ENCODE measurements at regions not wholly inside any gene's neighbourhood (a gene's known extent, or its start where the extent isn't known, plus 50 kb on each side); places are given as distances from the start of the nearest gene placed in this dataset.
"Not testable (repeated sequence)": the region's sequence is repeated elsewhere in the genome, so short reads cannot be mapped to it uniquely, and the experiment has no call there.

DNA sequence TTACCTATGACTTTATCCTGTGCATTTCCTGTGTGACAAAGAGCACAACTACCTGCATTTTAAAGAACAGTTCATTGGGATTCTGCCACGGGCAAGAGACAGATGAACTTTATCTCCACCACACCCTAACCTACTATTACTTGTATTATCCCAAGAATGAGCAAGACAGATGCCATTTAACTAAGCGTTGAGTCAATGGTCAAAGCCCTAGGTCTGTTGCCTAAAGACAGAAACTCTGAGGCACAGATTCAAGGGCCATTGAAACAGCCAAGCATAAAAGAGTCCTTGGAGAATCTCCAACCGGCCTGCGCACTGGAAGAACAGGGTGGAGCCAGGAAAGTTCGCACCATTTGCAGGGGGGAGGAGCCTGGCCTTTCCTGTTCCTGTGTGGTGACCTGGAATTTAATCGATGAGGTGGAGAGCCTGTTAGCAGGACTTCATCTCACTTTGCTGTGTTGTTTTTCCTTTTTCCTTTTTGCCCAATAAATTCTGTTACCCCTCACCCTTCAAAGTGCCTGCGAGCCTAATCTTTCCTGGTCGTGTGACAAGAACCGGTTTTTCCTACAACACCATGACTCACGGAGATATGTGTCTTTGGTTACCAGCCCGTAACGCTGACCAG lies 146.4 kb upstream of the DIAPH2 start:
- ATAC-seq (replicated peaks in 1 of 4): no peak
- H3K27ac ChIP-seq (ENCODE audit: low read length): no peak overlapping the region
- H3K36me3 ChIP-seq (ENCODE audit: control insufficient read depth in 2 of 2, extremely low read depth in 1 of 2, insufficient read depth in 1 of 2, low read length in 1 of 2): no peaks in the 10 kb centered on the region
- no peak overlapping the region for H3K27ac Mint-ChIP-seq
- DNase-seq: no peak
- H3K4me3 ChIP-seq (ENCODE audit: control insufficient read depth in 1 of 2, extremely low read depth in 1 of 2, low read length in 1 of 2): no peak overlapping the region
- CTCF ChIA-PET: no interaction called here
- peaks cover 0 to 18% of the 10 kb centered on the region in 2 donors for H3K27me3 Mint-ChIP-seq
- no CpG with 5 or more reads among the region's 12 CpGs for WGBS (ENCODE audit: insufficient coverage)
- no peaks in the 10 kb centered on the region for H3K4me1 Mint-ChIP-seq
- H3K4me1 ChIP-seq (ENCODE audit: control insufficient read depth in 1 of 2, extremely low read depth in 1 of 2, insufficient read depth in 2 of 2, low read length in 2 of 2): no peaks in the 10 kb centered on the region
- H3K9me3 Mint-ChIP-seq: peaks cover 0 to 3% (median 0%) of the 10 kb centered on the region in 3 donors
- H3K36me3 Mint-ChIP-seq: no peaks in the 10 kb centered on the region
- POLR2A ChIA-PET: interaction anchor here in 1 of 2 donors (0.6 kb wide), 1 partner anchor 1781 kb away, joined by 4 read pairs; no protein-coding TSS in a partner anchor
- H3K9me3 ChIP-seq: no peaks in the 10 kb centered on the region
- H3K4me3 Mint-ChIP-seq: no peak overlapping the region
- no peaks in the 10 kb centered on the region for H3K27me3 ChIP-seq (replicated peaks in 1 of 2; ENCODE audit: control insufficient read depth in 2 of 2, extremely low read depth in 1 of 2, insufficient read depth in 2 of 2, low read length in 1 of 2)

GRCh38 chrX:96540111-96540631 lies 144.5 kb upstream of the DIAPH2 start:
- no CpG with 5 or more reads among the region's 2 CpGs for WGBS (ENCODE audit: insufficient coverage)
- Histone ChIP-seq H3K27ac (ENCODE audit: low read length) (no peak overlapping the region), H3K9me3 (no peaks in the 10 kb centered on the region), H3K4me3 (ENCODE audit: control insufficient read depth in 1 of 2, extremely low read depth in 1 of 2, low read length in 1 of 2) (no peak overlapping the region), H3K27me3 (replicated peaks in 1 of 2; ENCODE audit: control insufficient read depth in 2 of 2, extremely low read depth in 1 of 2, insufficient read depth in 2 of 2, low read length in 1 of 2) (no peaks in the 10 kb centered on the region), H3K4me1 (ENCODE audit: control insufficient read depth in 1 of 2, extremely low read depth in 1 of 2, insufficient read depth in 2 of 2, low read length in 2 of 2) (no peaks in the 10 kb centered on the region), H3K36me3 (ENCODE audit: control insufficient read depth in 2 of 2, extremely low read depth in 1 of 2, insufficient read depth in 1 of 2, low read length in 1 of 2) (no peaks in the 10 kb centered on the region)
- ATAC-seq (replicated peaks in 1 of 4) (no peak), DNase-seq (no peak)
- H3K36me3 Mint-ChIP-seq: no peaks in the 10 kb centered on the region
- POLR2A ChIA-PET: no interaction called here
- no peak overlapping the region for H3K4me3 Mint-ChIP-seq
- H3K27ac Mint-ChIP-seq: no peak overlapping the region
- CTCF ChIA-PET: no interaction called here
- H3K9me3 Mint-ChIP-seq: no peaks in the 10 kb centered on the region
- no peaks in the 10 kb centered on the region for H3K4me1 Mint-ChIP-seq
- H3K27me3 Mint-ChIP-seq: peaks cover 2 to 13% of the 10 kb centered on the region in 2 donors

- H3K4me3 ChIP-seq (ENCODE audit: control insufficient read depth in 1 of 2, extremely low read depth in 1 of 2, low read length in 1 of 2); H3K9me3 ChIP-seq; H3K9me3 Mint-ChIP-seq; ATAC-seq (replicated peaks in 1 of 4); H3K4me1 ChIP-seq (ENCODE audit: control insufficient read depth in 1 of 2, extremely low read depth in 1 of 2, insufficient read depth in 2 of 2, low read length in 2 of 2); H3K27ac ChIP-seq (ENCODE audit: low read length); H3K27ac Mint-ChIP-seq; CTCF ChIA-PET; H3K36me3 ChIP-seq (ENCODE audit: control insufficient read depth in 2 of 2, extremely low read depth in 1 of 2, insufficient read depth in 1 of 2, low read length in 1 of 2); H3K27me3 ChIP-seq (replicated peaks in 1 of 2; ENCODE audit: control insufficient read depth in 2 of 2, extremely low read depth in 1 of 2, insufficient read depth in 2 of 2, low read length in 1 of 2); H3K36me3 Mint-ChIP-seq; H3K4me1 Mint-ChIP-seq; POLR2A ChIA-PET; H3K4me3 Mint-ChIP-seq; DNase-seq: not testable (repeated sequence)
- 78% methylated on average over 2 of the region's 7 CpGs for WGBS (ENCODE audit: insufficient coverage)
- peaks cover 5 to 21% of the 10 kb centered on the region in 2 donors for H3K27me3 Mint-ChIP-seq
Observed at GRCh38 chrX:96546281-96546680, 138.4 kb upstream of the DIAPH2 start.

DNA sequence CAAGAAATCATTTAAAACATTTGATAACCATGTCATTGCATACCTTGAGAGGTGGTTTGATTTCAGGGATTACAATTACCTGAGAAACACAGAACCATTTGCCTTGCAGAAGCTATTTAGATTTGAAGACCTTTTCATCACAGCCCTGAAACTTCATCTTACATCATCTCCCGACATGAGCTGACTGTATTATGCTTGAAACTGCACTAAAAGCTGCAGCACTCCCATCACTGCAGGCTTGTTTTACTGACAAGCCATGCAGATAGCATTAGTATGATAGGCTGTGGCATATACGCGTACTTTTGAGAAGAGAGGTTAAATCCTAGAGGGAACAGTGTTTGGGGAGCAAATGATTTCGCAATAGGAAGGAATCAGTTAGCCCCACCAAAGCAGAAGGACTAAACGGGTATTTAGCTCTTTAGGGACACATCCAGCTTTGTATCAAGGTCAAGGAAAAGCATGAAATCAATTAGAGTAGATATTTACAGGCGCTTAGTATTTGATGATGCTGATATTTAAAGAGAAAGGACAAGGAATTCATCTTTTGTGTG lies 133.2 kb upstream of the DIAPH2 start:
- Mint-ChIP-seq H3K4me1 (no peaks in the 10 kb centered on the region), H3K36me3 (no peaks in the 10 kb centered on the region), H3K27me3 (peaks cover 3 to 12% of the 10 kb centered on the region in 2 donors), H3K9me3 (no peaks in the 10 kb centered on the region), H3K4me3 (no peak overlapping the region), H3K27ac (no peak overlapping the region)
- DNase-seq: no peak
- no peak overlapping the region for H3K4me3 ChIP-seq (ENCODE audit: control insufficient read depth in 1 of 2, extremely low read depth in 1 of 2, low read length in 1 of 2)
- ChIA-PET POLR2A (no interaction called here), CTCF (no interaction called here)
- H3K36me3 ChIP-seq (ENCODE audit: control insufficient read depth in 2 of 2, extremely low read depth in 1 of 2, insufficient read depth in 1 of 2, low read length in 1 of 2): no peaks in the 10 kb centered on the region
- H3K9me3 ChIP-seq: no peaks in the 10 kb centered on the region
- 100% methylated on average over 2 of the region's 6 CpGs for WGBS (ENCODE audit: insufficient coverage)
- no peaks in the 10 kb centered on the region for H3K27me3 ChIP-seq (replicated peaks in 1 of 2; ENCODE audit: control insufficient read depth in 2 of 2, extremely low read depth in 1 of 2, insufficient read depth in 2 of 2, low read length in 1 of 2)
- no peak overlapping the region for H3K27ac ChIP-seq (ENCODE audit: low read length)
- H3K4me1 ChIP-seq (ENCODE audit: control insufficient read depth in 1 of 2, extremely low read depth in 1 of 2, insufficient read depth in 2 of 2, low read length in 2 of 2): no peaks in the 10 kb centered on the region
- ATAC-seq (replicated peaks in 1 of 4): no peak

GRCh38 chrX:96556886-96557285 lies 127.8 kb upstream of the DIAPH2 start:
- Mint-ChIP-seq H3K4me3 (no peak overlapping the region), H3K4me1 (no peaks in the 10 kb centered on the region), H3K9me3 (no peaks in the 10 kb centered on the region), H3K27ac (no peak overlapping the region), H3K36me3 (no peaks in the 10 kb centered on the region), H3K27me3 (peaks cover 0 to 4% of the 10 kb centered on the region in 2 donors)
- no peaks in the 10 kb centered on the region for H3K27me3 ChIP-seq (replicated peaks in 1 of 2; ENCODE audit: control insufficient read depth in 2 of 2, extremely low read depth in 1 of 2, insufficient read depth in 2 of 2, low read length in 1 of 2)
- no peaks in the 10 kb centered on the region for H3K4me1 ChIP-seq (ENCODE audit: control insufficient read depth in 1 of 2, extremely low read depth in 1 of 2, insufficient read depth in 2 of 2, low read length in 2 of 2)
- H3K4me3 ChIP-seq (ENCODE audit: control insufficient read depth in 1 of 2, extremely low read depth in 1 of 2, low read length in 1 of 2): no peak overlapping the region
- H3K36me3 ChIP-seq (ENCODE audit: control insufficient read depth in 2 of 2, extremely low read depth in 1 of 2, insufficient read depth in 1 of 2, low read length in 1 of 2): no peaks in the 10 kb centered on the region
- no peak for DNase-seq
- no CpG with 5 or more reads among the region's 2 CpGs for WGBS (ENCODE audit: insufficient coverage)
- ATAC-seq (replicated peaks in 1 of 4): no peak
- CTCF ChIA-PET: no interaction called here
- H3K9me3 ChIP-seq: no peaks in the 10 kb centered on the region
- no peak overlapping the region for H3K27ac ChIP-seq (ENCODE audit: low read length)
- POLR2A ChIA-PET: no interaction called here

- H3K36me3 ChIP-seq (ENCODE audit: control insufficient read depth in 2 of 2, extremely low read depth in 1 of 2, insufficient read depth in 1 of 2, low read length in 1 of 2); H3K9me3 ChIP-seq; H3K4me1 ChIP-seq (ENCODE audit: control insufficient read depth in 1 of 2, extremely low read depth in 1 of 2, insufficient read depth in 2 of 2, low read length in 2 of 2); DNase-seq; H3K36me3 Mint-ChIP-seq; H3K27me3 ChIP-seq (replicated peaks in 1 of 2; ENCODE audit: control insufficient read depth in 2 of 2, extremely low read depth in 1 of 2, insufficient read depth in 2 of 2, low read length in 1 of 2); H3K27me3 Mint-ChIP-seq; POLR2A ChIA-PET; H3K4me3 Mint-ChIP-seq; H3K27ac Mint-ChIP-seq; H3K4me1 Mint-ChIP-seq; H3K4me3 ChIP-seq (ENCODE audit: control insufficient read depth in 1 of 2, extremely low read depth in 1 of 2, low read length in 1 of 2); H3K27ac ChIP-seq (ENCODE audit: low read length); CTCF ChIA-PET; ATAC-seq (replicated peaks in 1 of 4); H3K9me3 Mint-ChIP-seq: not testable (repeated sequence)
- no CpG with 5 or more reads among the region's 5 CpGs for WGBS (ENCODE audit: insufficient coverage)
Observed at GRCh38 chrX:96561129-96561528, 123.5 kb upstream of the DIAPH2 start.

- ChIA-PET POLR2A (no interaction called here), CTCF (no interaction called here)
- Histone ChIP-seq H3K27me3 (replicated peaks in 1 of 2; ENCODE audit: control insufficient read depth in 2 of 2, extremely low read depth in 1 of 2, insufficient read depth in 2 of 2, low read length in 1 of 2) (no peaks in the 10 kb centered on the region), H3K9me3 (no peaks in the 10 kb centered on the region), H3K36me3 (ENCODE audit: control insufficient read depth in 2 of 2, extremely low read depth in 1 of 2, insufficient read depth in 1 of 2, low read length in 1 of 2) (no peaks in the 10 kb centered on the region), H3K4me1 (ENCODE audit: control insufficient read depth in 1 of 2, extremely low read depth in 1 of 2, insufficient read depth in 2 of 2, low read length in 2 of 2) (no peaks in the 10 kb centered on the region), H3K27ac (ENCODE audit: low read length) (no peak overlapping the region), H3K4me3 (ENCODE audit: control insufficient read depth in 1 of 2, extremely low read depth in 1 of 2, low read length in 1 of 2) (no peak overlapping the region)
- no peaks in the 10 kb centered on the region for H3K9me3 Mint-ChIP-seq
- DNase-seq (no peak), ATAC-seq (replicated peaks in 1 of 4) (no peak)
- H3K36me3 Mint-ChIP-seq: no peaks in the 10 kb centered on the region
- no peaks in the 10 kb centered on the region for H3K4me1 Mint-ChIP-seq
- peaks cover 0 to 12% of the 10 kb centered on the region in 2 donors for H3K27me3 Mint-ChIP-seq
- no peak overlapping the region for H3K4me3 Mint-ChIP-seq
- WGBS (ENCODE audit: insufficient coverage): no CpG with 5 or more reads among the region's 1 CpG
- H3K27ac Mint-ChIP-seq: no peak overlapping the region
Observed at GRCh38 chrX:96563646-96564045, 121.0 kb upstream of the DIAPH2 start.
